HG02763 (cell line): ENCODE measurements at regions not wholly inside any gene's neighbourhood (a gene's known extent, or its start where the extent isn't known, plus 50 kb on each side); places are given as distances from the start of the nearest gene placed in this dataset.

ENCODE experiments used
- ATAC-seq: cut with Tn5 transposase; IDR thresholded peaks from one replicate; pipeline ENCODE4 v1.9.1; 2021; ENCODE audit warnings: mild to moderate bottlenecking, moderate library complexity; ENCODE audit not compliant: unreplicated experiment

GRCh38 chr10:3551761-3552160 lies 233.2 kb downstream of the KLF6 start:
- ATAC-seq = no peak

- ATAC-seq = no peak
These were observed 235.9 kb downstream of the KLF6 start for GRCh38 chr10:3549118-3549517.

DNA sequence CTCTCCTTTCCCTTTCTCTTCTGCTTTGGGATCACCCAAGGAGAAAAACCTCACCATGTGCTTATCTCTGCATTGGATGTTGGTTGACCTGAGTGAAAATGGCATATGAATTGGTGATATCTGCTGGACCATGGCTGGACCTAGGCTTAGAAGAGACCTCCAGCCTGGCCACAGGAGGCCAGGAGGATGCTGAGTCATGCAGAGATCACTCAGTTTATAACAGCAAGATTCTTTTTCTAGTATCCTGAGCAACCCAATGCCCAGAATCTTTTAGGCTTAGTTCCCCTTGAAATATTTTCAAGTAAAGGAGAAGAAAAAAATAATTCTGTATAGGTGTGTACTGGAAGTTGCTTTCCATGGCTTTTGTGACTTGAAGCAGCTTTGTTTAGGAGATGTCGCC lies 236.3 kb downstream of the KLF6 start:
- no peak for ATAC-seq

- no peak for ATAC-seq
These were observed 236.9 kb downstream of the KLF6 start for GRCh38 chr10:3548076-3548475.

DNA sequence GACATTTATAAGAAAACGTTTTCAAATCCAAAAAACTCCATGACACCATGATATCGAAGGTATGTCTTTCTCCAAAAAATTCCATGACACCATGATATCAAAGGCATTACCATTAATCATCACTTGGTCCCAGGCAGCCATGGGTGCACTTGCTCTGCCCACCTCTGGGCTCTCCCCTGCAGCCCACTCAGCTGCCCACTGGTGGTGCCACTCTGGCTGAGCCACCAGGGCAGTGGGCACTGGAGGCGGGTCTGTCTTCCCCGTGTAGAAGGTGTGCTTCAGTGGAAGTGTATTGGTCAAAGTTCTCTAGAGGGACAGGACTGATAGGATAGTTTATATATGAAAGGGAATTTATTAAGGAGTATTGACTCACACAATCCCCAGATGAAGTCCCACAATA lies 240.4 kb downstream of the KLF6 start:
- ATAC-seq = no peak

GRCh38 chr10:3542185-3542611 lies 242.8 kb downstream of the KLF6 start:
- no peak for ATAC-seq

DNA sequence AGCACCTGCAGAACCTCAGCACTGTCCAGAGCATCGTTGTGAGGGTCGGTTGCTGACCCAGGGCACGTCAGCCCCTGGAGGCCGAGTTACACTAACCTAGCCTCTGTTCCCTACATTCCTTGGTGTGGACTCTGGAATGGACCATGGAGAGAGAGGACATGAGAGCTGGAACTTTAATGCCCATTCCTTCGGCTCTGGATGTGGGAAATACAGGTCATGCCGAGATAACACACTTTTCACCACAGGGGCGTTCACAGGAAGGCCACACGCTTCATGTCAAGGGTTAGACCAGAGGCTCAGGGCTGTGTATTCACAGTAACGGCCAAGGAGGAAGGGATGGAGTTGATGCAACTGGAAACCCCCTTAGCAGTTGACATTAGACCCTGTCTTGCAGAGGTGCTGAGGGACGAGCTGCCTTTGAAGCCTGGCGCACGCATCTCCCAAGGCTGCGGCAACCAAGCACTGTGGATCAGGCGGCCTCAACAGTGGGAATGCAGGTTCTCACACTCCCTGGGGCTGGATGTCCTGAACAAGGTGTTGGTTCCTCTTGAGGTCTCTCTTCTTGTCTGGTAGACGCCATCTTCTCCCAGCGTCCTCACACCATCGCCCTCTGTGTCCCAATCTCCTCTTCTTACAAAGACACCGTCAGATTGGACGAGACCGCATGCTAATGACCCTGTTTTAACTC lies 245.2 kb downstream of the KLF6 start:
- ATAC-seq = no peak

GRCh38 chr10:3538656-3539531 lies 246.1 kb downstream of the KLF6 start:
- ATAC-seq = no peak

- no peak for ATAC-seq
These were observed 246.7 kb downstream of the KLF6 start for GRCh38 chr10:3538291-3538655.

- no peak for ATAC-seq
These were observed 247.5 kb downstream of the KLF6 start for GRCh38 chr10:3537518-3537917.

DNA sequence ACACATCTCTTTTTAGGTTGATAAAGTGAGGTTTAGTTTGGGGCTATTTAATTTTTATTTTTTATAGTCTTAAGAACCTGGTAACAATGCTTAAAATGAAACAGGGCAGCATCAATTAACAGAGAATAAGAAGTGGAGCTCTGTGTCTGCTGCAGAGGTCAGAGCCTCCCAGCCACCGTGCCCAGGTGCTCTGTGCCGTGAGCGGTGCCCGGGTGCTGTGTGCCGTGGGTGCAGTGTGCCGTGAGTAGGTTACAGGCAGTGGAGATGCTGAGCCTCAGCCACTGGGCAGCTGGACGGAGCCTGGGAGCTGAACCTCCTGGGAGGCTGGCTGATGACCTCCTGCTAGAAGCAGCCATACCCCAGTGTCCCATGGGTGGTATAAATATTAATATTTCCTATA lies 250.0 kb downstream of the KLF6 start:
- no peak for ATAC-seq

- ATAC-seq = no peak
These were observed 250.6 kb downstream of the KLF6 start for GRCh38 chr10:3534433-3534832.

DNA sequence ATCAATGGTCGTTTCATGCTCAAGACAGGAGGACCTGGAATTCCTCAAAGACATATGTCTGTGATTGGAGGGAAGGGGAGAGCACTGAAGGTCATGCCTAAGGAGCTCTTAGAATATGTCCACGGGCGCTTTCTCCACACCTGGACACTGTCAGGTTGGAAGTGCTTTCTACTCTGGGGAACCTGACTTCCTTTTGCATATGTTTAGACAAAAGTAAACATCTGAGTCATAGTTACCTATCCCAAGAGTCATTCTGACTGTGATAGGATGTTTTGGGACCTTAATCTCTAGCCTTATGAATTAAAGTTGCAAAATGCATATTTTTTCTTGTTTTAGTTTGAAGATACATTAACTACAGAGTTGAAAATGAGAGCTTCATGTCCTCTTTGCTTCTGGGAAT lies 251.7 kb downstream of the KLF6 start:
- ATAC-seq = no peak

GRCh38 chr10:3532644-3533043 lies 252.4 kb downstream of the KLF6 start:
- no peak for ATAC-seq

- ATAC-seq = no peak
These were observed 253.3 kb downstream of the KLF6 start for GRCh38 chr10:3531670-3532069.

GRCh38 chr10:3530783-3531645 lies 254.0 kb downstream of the KLF6 start:
- ATAC-seq = no peak

- ATAC-seq = no peak
These were observed 254.7 kb downstream of the KLF6 start for GRCh38 chr10:3530346-3530745.

DNA sequence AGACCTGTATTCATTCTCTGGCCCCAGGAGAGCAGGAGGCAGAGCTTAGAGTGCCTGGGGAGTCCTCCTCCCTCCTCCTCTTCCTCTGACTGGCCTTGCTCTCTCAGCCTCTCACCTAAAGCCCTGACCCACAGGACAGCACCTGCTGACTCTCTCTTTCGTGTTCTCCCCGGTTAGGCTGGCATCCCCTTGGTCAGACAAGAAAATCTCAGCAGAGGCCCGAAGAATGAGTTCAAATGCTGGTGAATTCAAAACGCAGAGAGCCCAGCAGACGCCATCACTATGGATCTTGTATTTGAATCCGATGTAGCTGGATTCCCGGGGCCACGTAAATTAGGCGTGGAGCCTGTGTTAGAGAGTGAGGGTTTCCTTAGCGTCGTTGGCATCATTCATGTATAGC lies 255.3 kb downstream of the KLF6 start:
- ATAC-seq = no peak

DNA sequence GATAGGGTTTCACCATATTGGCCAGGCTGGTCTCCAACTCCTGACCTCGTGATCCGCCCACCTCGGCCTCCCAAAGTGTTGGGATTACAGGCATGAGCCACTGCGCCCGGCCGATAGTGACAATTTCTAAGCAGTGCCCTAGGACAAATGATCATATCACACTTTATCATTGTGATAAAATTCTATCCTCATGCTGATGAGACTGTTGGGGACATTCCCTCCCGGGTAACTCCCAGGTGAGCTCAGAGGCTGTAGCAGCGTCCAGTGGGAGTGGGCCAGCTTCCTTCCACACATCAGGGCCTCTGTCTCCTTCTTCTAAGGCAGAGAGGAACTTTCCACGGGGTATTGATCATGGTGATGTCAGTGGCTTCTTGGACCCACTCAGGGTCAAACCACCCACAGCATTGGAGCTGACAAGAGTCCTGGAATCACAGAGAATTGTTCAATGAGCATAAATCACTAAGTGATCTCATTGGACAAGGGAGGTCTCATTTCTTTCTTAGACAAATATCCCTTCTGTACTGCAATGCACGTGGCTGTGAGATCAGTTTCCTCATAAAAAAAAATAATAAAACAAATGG lies 256.1 kb downstream of the KLF6 start:
- no peak for ATAC-seq

DNA sequence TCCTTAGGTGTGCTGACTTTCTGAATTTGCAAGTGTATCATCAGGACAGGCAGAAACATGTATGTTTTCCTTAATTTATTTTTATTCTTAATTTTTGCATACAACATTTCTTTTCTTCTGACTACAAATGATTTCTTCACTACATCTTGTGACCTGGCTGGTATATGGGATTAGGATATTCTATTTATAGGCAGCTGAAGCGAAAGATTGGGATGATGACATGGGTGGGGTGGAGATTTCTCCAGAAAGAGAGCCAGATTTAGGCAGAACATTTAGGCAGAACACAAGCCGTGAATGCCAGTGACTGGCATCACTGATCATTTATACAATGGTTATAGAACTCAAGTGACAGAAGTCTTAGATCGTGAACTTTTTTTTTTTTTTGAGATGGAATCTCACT lies 256.7 kb downstream of the KLF6 start:
- no peak for ATAC-seq

GRCh38 chr10:3527869-3528268 lies 257.1 kb downstream of the KLF6 start:
- ATAC-seq = no peak
